ENCODE measurements at regions not wholly inside any gene's neighbourhood (a gene's known extent, or its start where the extent isn't known, plus 50 kb on each side); places are given as distances from the start of the nearest gene placed in this dataset.

- no peak overlapping the region for H3K9ac ChIP-seq (replicated peaks in 1 of 4; ENCODE audit: extremely low read depth in 1 of 4, low read depth in 3 of 4, low read length in 3 of 4)
- no peak overlapping the region for H3K4ac ChIP-seq (replicated peaks; ENCODE audit: insufficient read length, low read depth, low read length)
- no peak overlapping the region for H2AK5ac ChIP-seq (ENCODE audit: low read depth, low read length)
- no peak overlapping the region for H3K27ac ChIP-seq (ENCODE audit: low read depth, low read length)
- no peak overlapping the region for H2BK120ac ChIP-seq (replicated peaks; ENCODE audit: low read depth, low read length)
- no peak overlapping the region for H3K4me3 ChIP-seq (ENCODE audit: extremely low read depth in 1 of 4, insufficient read depth in 2 of 4, low read depth in 3 of 4, low read length in 4 of 4)
- no peak for FAIRE-seq
- no peak overlapping the region for H2BK20ac ChIP-seq (ENCODE audit: low read length)
- no peaks in the 10 kb centered on the region for H3K36me3 ChIP-seq (ENCODE audit: control insufficient read depth in 2 of 4, insufficient read depth in 4 of 4, low read length in 3 of 4)
- no peak overlapping the region for H2AFZ ChIP-seq (ENCODE audit: low read length)
- no peak overlapping the region for H3K56ac ChIP-seq (replicated peaks; ENCODE audit: insufficient read length, low read depth, low read length)
- peaks cover 0 to 1% (median 0%) of the 10 kb centered on the region in 4 experiments; a peak in 1 of 7 replicates for H3K27me3 ChIP-seq (replicated peaks in 1 of 4; ENCODE audit: control insufficient read depth in 3 of 4, extremely low read depth in 1 of 4, insufficient read depth in 3 of 4, low read length in 3 of 4)
- no peaks in the 10 kb centered on the region for H4K20me1 ChIP-seq (replicated peaks in 1 of 2; ENCODE audit: control insufficient read depth in 1 of 2, insufficient read depth in 2 of 2, low read length in 2 of 2)
- no peak overlapping the region for H2BK5ac ChIP-seq (ENCODE audit: low read depth, low read length)
- H4K5ac ChIP-seq (ENCODE audit: insufficient read length, low read depth, low read length) = no peak overlapping the region
- ChIA-PET POLR2A (ENCODE audit: partially characterized antibody) (no interaction called here), CTCF (ENCODE audit: partially characterized antibody) (no interaction called here)
- no peak overlapping the region for H3K4me2 ChIP-seq (ENCODE audit: insufficient read depth in 1 of 2, low read depth in 2 of 2, low read length in 2 of 2)
- no peak overlapping the region for H4K91ac ChIP-seq (replicated peaks; ENCODE audit: insufficient read length, low read length)
- no peak overlapping the region for H3K14ac ChIP-seq (ENCODE audit: insufficient read length)
- whole genome bisulfite sequencing, 2 experiments (ENCODE audit: extremely low coverage in 1 of 2, insufficient coverage in 1 of 2, insufficient read length in 1 of 2, insufficient replicate concordance in 2 of 2, low coverage in 1 of 2, low lambda C conversion rate in 2 of 2, missing lambda C conversion rate in 1 of 2) = 93% methylated on average over 7 of the region's 7 CpGs; no CpG with 5 or more reads in 1 of the 2 experiments
- no peak for DNase-seq (ENCODE audit: low read depth in 1 of 2, low spot score in 2 of 2)
- no peaks in the 10 kb centered on the region for H3K23me2 ChIP-seq (ENCODE audit: low read depth, low read length)
- no peak overlapping the region for H2BK15ac ChIP-seq (ENCODE audit: low read length)
- H4K8ac ChIP-seq (ENCODE audit: extremely low read depth, insufficient read depth, low read length) = no peak overlapping the region
- no peak overlapping the region for H3K23ac ChIP-seq (ENCODE audit: insufficient read length)
- no peaks in the 10 kb centered on the region for H3K9me3 ChIP-seq (ENCODE audit: insufficient read depth in 2 of 2, low read depth in 1 of 2, low read length in 1 of 2)
- H3K79me2 ChIP-seq (ENCODE audit: control insufficient read depth in 1 of 2, insufficient read depth in 2 of 2, low read length in 2 of 2) = no peaks in the 10 kb centered on the region
- no peak overlapping the region for H3K18ac ChIP-seq (ENCODE audit: extremely low read depth, low read length)
- H2BK12ac ChIP-seq (ENCODE audit: low read depth, low read length) = no peak overlapping the region
- no peaks in the 10 kb centered on the region for H3K79me1 ChIP-seq (ENCODE audit: low read depth, low read length)
- H3K4me1 ChIP-seq (replicated peaks in 1 of 4; ENCODE audit: control insufficient read depth in 3 of 4, insufficient read depth in 4 of 4, low read length in 3 of 4) = no peaks in the 10 kb centered on the region
- TF ChIP-seq TBP (IDR thresholded peaks at IDR 0.05; ENCODE audit: low read depth, low read length) (no peak), TEAD4 (IDR thresholded peaks at IDR 0.05; ENCODE audit: low read depth, low read length) (no peak), SIX5 (IDR thresholded peaks at IDR 0.05; ENCODE audit: low read depth, low read length) (no peak), ATF3 (IDR thresholded peaks at IDR 0.05; ENCODE audit: insufficient read depth, low read depth, low read length) (no peak), RFX5 (IDR thresholded peaks at IDR 0.05; ENCODE audit: borderline replicate concordance, low read depth, low read length) (no peak), ATF2 (IDR thresholded peaks at IDR 0.05; ENCODE audit: low read length) (no peak), TCF12 (IDR thresholded peaks at IDR 0.05; ENCODE audit: low read depth, low read length) (no peak), ZNF274 (IDR thresholded peaks at IDR 0.05; ENCODE audit: borderline replicate concordance, extremely low read depth, low read length) (no peak), YY1 (IDR thresholded peaks at IDR 0.05; ENCODE audit: low read depth, low read length) (no peak), KDM1A (IDR thresholded peaks at IDR 0.05; ENCODE audit: borderline replicate concordance, low read length) (no peak), MAFK (IDR thresholded peaks at IDR 0.05; ENCODE audit: low read depth, low read length) (no peak)
Measured at GRCh38 chr18:66966171-66966570, 362.3 kb upstream of the CDH19 start.

Data from H1 (cell line).